HG02623 (cell line): ENCODE measurements at regions not wholly inside any gene's neighbourhood (a gene's known extent, or its start where the extent isn't known, plus 50 kb on each side); places are given as distances from the start of the nearest gene placed in this dataset.
A peak's percentile ranks its signal among the peaks of the same experiment; 100 is the strongest.
"Not testable (repeated sequence)": the region's sequence is repeated elsewhere in the genome, so short reads cannot be mapped to it uniquely, and the experiment has no call there.

ENCODE experiments used
- ATAC-seq: cut with Tn5 transposase; IDR thresholded peaks from one replicate; pipeline ENCODE4 v1.9.1; 2021; ENCODE audit warnings: moderate library complexity; ENCODE audit not compliant: unreplicated experiment

- no peak for ATAC-seq
Measured at GRCh38 chr2:18993756-18994338, 364.6 kb downstream of the OSR1 start.

GRCh38 chr2:18991177-18992168 is 366.9 kb downstream of the OSR1 start:
- no peak for ATAC-seq

- ATAC-seq = no peak
Measured at GRCh38 chr2:18988631-18989232, 369.7 kb downstream of the OSR1 start.

- ATAC-seq = no peak
Measured at GRCh38 chr2:18987592-18988073, 370.8 kb downstream of the OSR1 start.

GRCh38 chr2:18987016-18987415 is 371.4 kb downstream of the OSR1 start:
- no peak for ATAC-seq

GRCh38 chr2:18986046-18986445 is 372.4 kb downstream of the OSR1 start:
- ATAC-seq = no peak

GRCh38 chr2:18980786-18981430 is 377.5 kb downstream of the OSR1 start:
- ATAC-seq = no peak

GRCh38 chr2:18980104-18980785 is 378.2 kb downstream of the OSR1 start:
- no peak for ATAC-seq

- no peak for ATAC-seq
Measured at GRCh38 chr2:18977409-18977808, 381.0 kb downstream of the OSR1 start.

GRCh38 chr2:18976168-18976961 is 382.1 kb downstream of the OSR1 start:
- peak; percentile 70 for ATAC-seq

GRCh38 chr2:18975506-18976167 is 382.8 kb downstream of the OSR1 start:
- ATAC-seq = no peak

GRCh38 chr2:18971628-18972027 is 382.3 kb upstream of the NT5C1B start:
- ATAC-seq = no peak

GRCh38 chr2:18971069-18971378 is 381.7 kb upstream of the NT5C1B start:
- ATAC-seq = no peak

- ATAC-seq = no peak
Measured at GRCh38 chr2:18966131-18966530, 376.8 kb upstream of the NT5C1B start.

- ATAC-seq = not testable (repeated sequence)
Measured at GRCh38 chr2:18963739-18964256, 374.4 kb upstream of the NT5C1B start.

- no peak for ATAC-seq
Measured at GRCh38 chr2:18961991-18962421, 372.6 kb upstream of the NT5C1B start.

GRCh38 chr2:18959952-18960717 is 370.8 kb upstream of the NT5C1B start:
- no peak for ATAC-seq

- no peak for ATAC-seq
Measured at GRCh38 chr2:18959200-18959599, 369.8 kb upstream of the NT5C1B start.
